Stomach (tissue), 4 donors: ENCODE measurements at regions not wholly inside any gene's neighbourhood (a gene's known extent, or its start where the extent isn't known, plus 50 kb on each side); places are given as distances from the start of the nearest gene placed in this dataset.

ENCODE experiments used
- CTCF ChIP-seq, 7 experiments: fragments of 450-650 bp in 4 of 7; fragments of 200-600 bp in 3 of 7; sonication (generic) in 3 of 7; IDR thresholded peaks; one replicate each; pipeline ENCODE4 v1.5.1; 2016 to 2019; ENCODE audit warnings: antibody characterized with exemption in 7 of 7, control low read depth in 2 of 7, mild to moderate bottlenecking in 1 of 7
- EP300 ChIP-seq: sonication (generic); formaldehyde crosslinking; IDR thresholded peaks from one replicate; pipeline ENCODE4 v1.6.1; 2017; ENCODE audit warnings: antibody characterized with exemption
- POLR2A ChIP-seq, 4 donors: fragments of 450-650 bp; IDR thresholded peaks; one replicate each; pipeline ENCODE4 v1.6.1; 2016; ENCODE audit warnings: antibody characterized with exemption in 4 of 4, control low read depth in 2 of 4, mild to moderate bottlenecking in 1 of 4, moderate library complexity in 1 of 4
- POLR2AphosphoS5 ChIP-seq, 3 donors: sonication (generic); formaldehyde crosslinking; IDR thresholded peaks; one replicate each; pipeline ENCODE4 v1.6.1; 2016; ENCODE audit warnings: antibody characterized with exemption in 3 of 3

GRCh38 chr5:29208024-29208423 lies 1985.5 kb upstream of the CDH6 start:
- TF ChIP-seq CTCF (IDR thresholded peaks at IDR 0.05) (no peak), POLR2A (IDR thresholded peaks at IDR 0.05) (no peak), POLR2AphosphoS5 (IDR thresholded peaks at IDR 0.05) (no peak), EP300 (no peak)
